Heart right ventricle (tissue), 16 donors: ENCODE measurements at regions not wholly inside any gene's neighbourhood (a gene's known extent, or its start where the extent isn't known, plus 50 kb on each side); places are given as distances from the start of the nearest gene placed in this dataset.

ENCODE experiments used
- ATAC-seq, 8 donors: fragments of 200-7000 bp; cut with Tn5 transposase; one replicate each; pipeline ENCODE4 v1.9.1; 2020; ENCODE audit warnings: mild to moderate bottlenecking in 8 of 8, moderate library complexity in 8 of 8, moderate number of reproducible peaks in 1 of 8
- DNase-seq, 2 donors: peaks; one replicate each; pipeline ENCODE4 v3.0.0-alpha.2; 2020
- H3K27ac ChIP-seq, 10 donors: fragments of 200-600 bp; sonication (generic) in 2 of 10; one replicate each; pipeline versions ENCODE4 v1.5.0 to v1.8.0; 2020 to 2022; ENCODE audit warnings: mild to moderate bottlenecking in 3 of 10
- H3K27me3 ChIP-seq, 7 donors: fragments of 200-600 bp; one replicate each; pipeline ENCODE4 v1.8.0; 2021 to 2022; ENCODE audit warnings: mild to moderate bottlenecking in 2 of 7
- H3K36me3 ChIP-seq, 9 donors: fragments of 200-600 bp; sonication (generic) in 1 of 9; one replicate each; pipeline versions ENCODE4 v1.5.0 to v1.8.0; 2020 to 2022; ENCODE audit warnings: mild to moderate bottlenecking in 2 of 9
- H3K4me1 ChIP-seq, 9 donors: fragments of 200-600 bp; sonication (generic) in 1 of 9; one replicate each; pipeline versions ENCODE4 v1.5.0 to v1.8.0; 2020 to 2022; ENCODE audit warnings: mild to moderate bottlenecking in 4 of 9
- H3K4me3 ChIP-seq, 10 donors: fragments of 200-600 bp; sonication (generic) in 2 of 10; one replicate each; pipeline versions ENCODE4 v1.5.0 to v1.8.0; 2020 to 2022; ENCODE audit warnings: mild to moderate bottlenecking in 7 of 10, moderate library complexity in 2 of 10
- H3K9me3 ChIP-seq, 11 donors: fragments of 200-600 bp in 10 of 11; sonication (generic) in 2 of 11; one replicate each; pipeline versions ENCODE4 v1.5.0 to v1.8.0; 2013 to 2022; ENCODE audit warnings: mild to moderate bottlenecking in 2 of 11, control low read depth in 1 of 11, moderate library complexity in 1 of 11
- CTCF ChIP-seq, 9 donors: fragments of 200-600 bp; sonication (generic) in 2 of 9; IDR thresholded peaks; one replicate each; pipeline versions ENCODE4 v1.5.0 to v1.8.0; 2021 to 2022; ENCODE audit warnings: antibody characterized with exemption in 9 of 9, mild to moderate bottlenecking in 5 of 9, moderate library complexity in 1 of 9
- WGBS, 2 donors: extraction: QIAGEN DNeasy Blood & Tissue Kit; methylation state at CpG; one replicate each; pipeline ENCODE4 v1.1.7; 2013; ENCODE audit warnings: inconsistent platforms in 1 of 2; 5-methylcytosine and 5-hydroxymethylcytosine counted together
- intact Hi-C, 10 donors: fragments of 100-400 bp; cut with DNase I; formaldehyde crosslinking; loops; one replicate each; pipeline versions ENCODE4 v1.11.1 to v1.14.2; 2022
- donor health status: Arrhythmogenic right ventricular cardiomyopathy.
- donor health status: ischemic (EF 13 %, LVEDD 7.1; RV severe dilation, severe dysfunction).
- donor health status: healthy with polysubstance abuse.
- donor health status: DM: no; HTN: yes; CAD: no.
- donor health status: DM: no; HTN: no; CAD: no.
- donor health status: ischemic (EF 25% LVEDD 6.9; RV normal size, moderate dysfunction).
- donor health status: ischemic (EF 25% LVEDD 5.7; RV mildly dilated, moderate dysfunction).
- donor health status: healthy.
- donor health status: DM: yes; HTN: yes; CAD: no.
- donor health status: Ischemic cardiomyopathy.
- donor health status: ischemic (EF 35%, LVEDD 5.7; RV mildly dilated, moderate dysfunction).
- donor health status: nonischemic (EF 11% LVEDD 7.7; RV severe dilation, severe dysfunction).
- donor health status: DM: yes; HTN: yes; CAD: no.
- donor health status: PGD.
- donor health status: ischemic (EF 29% LVEDD 5.4; RV normal size, mild dysfunction).
- donor health status: nonischemic (EF 23%, LVEDD 6.1; RV moderate dilation, normal function).

GRCh38 chr16:60271025-60271771, 1537.1 kb upstream of the GOT2 start:
- 42 to 75% methylated on average over 3 of the region's 3 CpGs for WGBS, 2 donors
- TF ChIP-seq CTCF (IDR thresholded peaks at IDR 0.05), result no peak
- Histone ChIP-seq H3K4me3 (no peak overlapping the region), H3K36me3 (no peaks in the 10 kb centered on the region), H3K27me3 (no peaks in the 10 kb centered on the region), H3K9me3 (no peaks in the 10 kb centered on the region), H3K27ac (no peak overlapping the region), H3K4me1 (no peaks in the 10 kb centered on the region)
- DNase-seq (no peak), ATAC-seq (no peak)
- intact Hi-C loops, result no loop called here

GRCh38 chr16:60261425-60261824, 1527.3 kb upstream of the GOT2 start:
- intact Hi-C loops, result no loop called here
- no peak overlapping the region for H3K4me3 ChIP-seq
- no peak for ATAC-seq
- WGBS, 2 donors, result 19 to 27% methylated on average over 1 of the region's 1 CpG
- no peaks in the 10 kb centered on the region for H3K27me3 ChIP-seq
- H3K4me1 ChIP-seq, result no peaks in the 10 kb centered on the region
- no peak overlapping the region for H3K27ac ChIP-seq
- H3K36me3 ChIP-seq, result no peaks in the 10 kb centered on the region
- no peaks in the 10 kb centered on the region for H3K9me3 ChIP-seq
- no peak for TF ChIP-seq CTCF (IDR thresholded peaks at IDR 0.05)
- no peak for DNase-seq

GRCh38 chr16:60259956-60260355, 1525.8 kb upstream of the GOT2 start:
- ATAC-seq, result no peak
- no peaks in the 10 kb centered on the region for H3K4me1 ChIP-seq
- no peak for TF ChIP-seq CTCF (IDR thresholded peaks at IDR 0.05)
- no peak for DNase-seq
- no peaks in the 10 kb centered on the region for H3K9me3 ChIP-seq
- 83 to 84% methylated on average over 2 of the region's 2 CpGs for WGBS, 2 donors
- intact Hi-C loops, result no loop called here
- H3K4me3 ChIP-seq, result no peak overlapping the region
- H3K27ac ChIP-seq, result no peak overlapping the region
- H3K36me3 ChIP-seq, result no peaks in the 10 kb centered on the region
- H3K27me3 ChIP-seq, result no peaks in the 10 kb centered on the region

GRCh38 chr16:60246086-60246485, 1512.0 kb upstream of the GOT2 start:
- no peaks in the 10 kb centered on the region for H3K9me3 ChIP-seq
- no peaks in the 10 kb centered on the region for H3K4me1 ChIP-seq
- ATAC-seq (no peak), DNase-seq (no peak)
- TF ChIP-seq CTCF (IDR thresholded peaks at IDR 0.05), result no peak
- no peak overlapping the region for H3K4me3 ChIP-seq
- H3K27me3 ChIP-seq, result no peaks in the 10 kb centered on the region
- intact Hi-C loops, result no loop called here
- H3K27ac ChIP-seq, result no peak overlapping the region
- 74 to 78% methylated on average over 3 of the region's 3 CpGs for WGBS, 2 donors
- H3K36me3 ChIP-seq, result no peaks in the 10 kb centered on the region
